Stromal cell of bone marrow (primary cell): ENCODE measurements at regions not wholly inside any gene's neighbourhood (a gene's known extent, or its start where the extent isn't known, plus 50 kb on each side); places are given as distances from the start of the nearest gene placed in this dataset.

ENCODE experiments used
- DNase-seq: peaks from one replicate; pipeline ENCODE4 v3.0.0-alpha.2; 2012; ENCODE audit warnings: low read depth

DNA sequence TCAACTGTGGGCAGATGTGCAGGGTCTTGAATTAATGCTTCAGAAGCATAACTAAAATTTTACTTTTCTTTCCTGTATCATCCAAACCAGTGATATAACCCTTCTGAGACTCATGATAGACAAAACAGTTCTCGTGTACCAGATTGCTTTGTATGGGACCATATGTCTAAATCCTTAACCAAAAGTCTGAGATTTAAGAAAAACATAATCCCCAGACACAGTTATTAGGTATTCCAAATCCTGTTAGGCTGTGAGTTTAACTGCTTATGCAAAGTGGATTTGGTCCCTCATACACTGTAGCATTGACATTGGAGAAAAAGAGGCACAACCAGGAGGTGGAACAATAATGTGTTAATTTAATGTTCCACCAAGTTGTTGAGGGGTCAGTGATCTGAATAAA lies 235.0 kb downstream of the PMAIP1 start:
- no peak for DNase-seq

DNA sequence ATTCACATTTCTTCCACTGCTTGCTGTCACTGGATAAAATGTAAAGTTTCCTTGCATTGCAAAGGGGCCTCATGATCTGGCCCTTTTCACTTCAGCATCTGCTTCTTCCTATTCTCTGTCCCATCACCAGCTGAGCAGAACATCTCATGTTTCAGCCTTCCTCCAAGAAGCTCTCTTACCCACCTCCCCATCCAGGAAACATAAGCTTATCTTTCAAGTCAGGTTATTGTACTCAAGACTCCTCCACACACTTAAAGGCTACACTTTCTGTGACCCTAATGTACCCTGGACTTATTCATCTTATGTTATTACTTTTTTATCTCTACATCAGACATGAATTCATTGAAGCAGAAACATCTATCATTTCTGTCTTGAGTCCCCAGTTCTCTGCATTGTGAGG lies 230.5 kb downstream of the PMAIP1 start:
- DNase-seq = no peak

- DNase-seq = no peak
These were observed 223.2 kb downstream of the PMAIP1 start for GRCh38 chr18:60123031-60123430.

DNA sequence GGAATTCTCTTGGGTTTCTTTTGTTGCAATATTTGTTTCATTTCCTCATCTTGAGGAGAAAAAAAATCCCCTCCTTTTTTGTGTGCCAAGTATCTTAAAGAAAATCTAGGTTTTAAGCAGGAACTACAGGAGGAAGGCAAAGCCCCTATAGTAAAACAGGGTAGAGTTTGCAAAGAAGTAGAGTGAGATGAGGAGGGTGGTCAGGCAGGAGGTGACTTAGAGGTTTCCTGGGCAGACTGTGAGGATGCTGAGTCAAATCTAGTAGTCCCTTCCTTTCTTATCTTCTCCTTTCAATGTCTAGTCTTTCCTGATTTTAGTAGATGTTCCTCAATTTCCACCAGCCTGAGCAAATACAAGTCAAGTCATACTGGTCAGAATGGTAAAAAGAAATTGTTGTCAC lies 222.5 kb downstream of the PMAIP1 start:
- no peak for DNase-seq

- DNase-seq = no peak
These were observed 220.5 kb downstream of the PMAIP1 start for GRCh38 chr18:60120231-60120750.

DNA sequence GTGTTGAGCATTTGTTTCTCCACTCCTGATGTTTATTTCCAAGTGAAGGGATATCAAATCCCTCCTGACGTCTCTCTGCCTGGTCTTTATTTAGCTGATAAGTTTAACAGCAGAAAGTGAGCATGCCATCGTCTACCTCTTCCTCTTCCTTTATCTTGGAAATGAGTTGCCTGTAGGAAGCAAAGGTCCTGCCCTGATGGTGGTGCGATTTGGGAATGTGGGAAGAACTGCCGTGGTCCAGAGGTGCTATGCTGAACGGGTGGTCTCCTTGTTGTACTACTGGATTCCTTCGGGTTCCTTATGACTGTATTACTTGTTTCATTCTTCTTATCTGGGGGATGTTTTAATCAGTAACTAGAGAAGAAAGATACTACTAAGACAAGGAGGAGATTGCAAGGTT lies 217.5 kb downstream of the PMAIP1 start:
- no peak for DNase-seq

- no peak for DNase-seq
These were observed 213.6 kb downstream of the PMAIP1 start for GRCh38 chr18:60113396-60113795.

GRCh38 chr18:60112369-60112768 lies 212.6 kb downstream of the PMAIP1 start:
- no peak for DNase-seq

DNA sequence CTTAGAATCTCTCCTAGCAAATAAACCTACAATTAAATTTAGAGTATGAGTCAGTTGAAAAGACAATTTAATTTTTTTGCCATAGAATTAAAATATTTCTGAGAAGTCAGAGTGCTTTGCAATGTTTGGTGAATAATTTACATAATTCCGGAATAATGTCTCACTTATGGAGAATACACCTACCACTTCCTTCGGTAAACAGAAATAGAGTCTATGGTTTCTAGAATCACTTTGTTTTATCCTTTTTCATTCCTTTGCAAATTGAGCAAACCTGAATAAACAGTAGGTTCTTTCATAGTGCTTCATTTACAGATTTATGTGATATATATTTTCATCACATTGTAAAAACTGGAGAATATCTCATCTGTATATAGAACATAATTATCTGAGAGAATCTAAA lies 211.7 kb downstream of the PMAIP1 start:
- no peak for DNase-seq

- no peak for DNase-seq
These were observed 211.0 kb downstream of the PMAIP1 start for GRCh38 chr18:60110836-60111235.

DNA sequence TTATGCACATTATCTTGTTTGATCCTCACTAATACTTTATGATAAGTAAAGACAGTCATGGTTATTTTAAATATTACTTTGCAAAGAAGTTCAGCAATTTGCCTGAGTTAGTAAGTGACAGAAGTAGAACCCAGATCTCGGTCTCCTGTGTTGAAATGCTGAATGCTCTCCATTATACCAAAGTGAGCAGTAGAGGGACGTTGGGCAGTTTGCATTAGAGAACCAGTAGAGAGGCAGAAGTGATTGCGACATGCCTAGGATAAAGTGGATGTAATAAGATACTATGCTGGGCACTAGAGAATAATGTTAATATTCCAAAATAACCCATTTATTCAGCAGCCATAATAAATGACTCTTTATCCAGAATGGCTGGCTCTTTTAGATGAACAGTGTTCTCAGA lies 201.0 kb downstream of the PMAIP1 start:
- DNase-seq = no peak

DNA sequence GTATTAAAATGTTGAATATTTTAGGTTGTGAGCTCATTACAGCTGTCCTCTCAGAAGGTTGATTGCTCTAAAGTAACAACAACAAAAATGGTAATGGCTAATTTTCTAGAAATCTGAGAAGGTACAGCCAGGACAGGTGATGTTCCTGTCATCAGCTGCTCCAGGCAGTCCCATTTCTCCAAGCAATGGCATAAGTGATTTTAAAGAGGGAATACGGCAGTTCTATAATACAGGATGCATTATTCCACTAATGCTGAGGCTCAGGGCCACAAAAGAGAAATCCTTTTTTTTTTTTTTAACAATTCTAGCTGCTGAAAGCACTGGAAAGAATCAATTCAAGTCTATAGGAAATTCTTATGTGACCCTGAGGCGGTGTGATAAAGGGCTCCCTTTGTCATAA lies 199.9 kb downstream of the PMAIP1 start:
- no peak for DNase-seq

GRCh38 chr18:60096428-60096827 lies 196.6 kb downstream of the PMAIP1 start:
- no peak for DNase-seq

DNA sequence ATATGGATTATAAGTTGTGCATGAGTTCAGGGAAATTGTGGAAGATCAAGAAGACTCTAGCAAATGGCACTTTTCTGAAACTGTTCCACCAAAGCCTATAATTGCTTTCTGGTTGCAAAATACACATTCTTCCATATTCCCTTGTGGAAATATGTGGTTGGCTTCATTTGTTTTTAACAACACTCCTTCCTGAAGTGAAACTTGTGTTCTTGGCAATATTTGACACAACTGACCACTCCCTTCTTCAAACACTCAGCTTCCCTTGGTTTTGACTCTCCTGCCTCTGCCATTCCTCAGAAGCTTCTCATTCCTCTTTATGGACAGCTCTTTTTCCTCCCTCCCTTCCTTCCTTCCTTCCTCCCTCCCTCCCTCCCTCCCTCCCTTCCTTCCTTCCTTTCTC lies 192.3 kb downstream of the PMAIP1 start:
- peak; percentile 17 for DNase-seq

DNA sequence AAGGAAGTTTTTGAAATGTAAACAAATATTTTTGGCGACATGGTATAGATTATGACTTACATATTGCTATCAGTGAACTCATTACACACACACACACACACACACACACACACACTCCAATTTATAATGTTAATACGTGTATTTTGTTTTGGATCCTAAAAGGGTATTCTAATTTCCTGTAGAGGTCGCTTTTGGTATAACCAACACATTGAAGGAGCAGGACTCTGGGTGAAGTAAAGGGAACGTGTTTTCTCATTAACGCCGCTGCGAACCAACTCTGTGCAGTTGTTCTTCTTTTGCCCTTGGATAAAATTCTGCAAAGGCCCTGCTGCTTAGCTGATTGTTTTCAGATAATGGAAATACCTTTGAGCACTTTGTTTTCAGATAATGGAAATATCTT lies 190.4 kb downstream of the PMAIP1 start:
- no peak for DNase-seq

GRCh38 chr18:60082790-60083189 lies 183.0 kb downstream of the PMAIP1 start:
- no peak for DNase-seq

DNA sequence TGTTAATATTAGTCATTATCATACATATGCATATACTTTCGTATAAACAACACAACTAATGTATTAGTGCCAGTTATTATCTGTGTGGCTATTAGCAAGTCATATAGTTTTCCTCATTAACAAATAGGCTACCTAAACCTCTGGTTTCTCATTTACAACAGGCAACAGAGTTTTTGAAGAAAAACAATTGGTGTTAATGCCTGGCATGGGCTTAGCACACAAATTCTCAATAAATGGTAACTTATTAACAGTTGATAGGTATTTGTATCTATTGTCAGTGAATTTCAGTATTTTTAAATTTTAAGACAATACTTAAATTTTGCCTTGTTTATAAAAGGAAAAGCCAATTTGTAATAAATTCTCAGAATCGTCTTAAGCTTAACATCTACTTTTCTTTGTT lies 182.5 kb downstream of the PMAIP1 start:
- no peak for DNase-seq

- no peak for DNase-seq
These were observed 175.7 kb downstream of the PMAIP1 start for GRCh38 chr18:60075477-60075876.

- no peak for DNase-seq
These were observed 170.8 kb downstream of the PMAIP1 start for GRCh38 chr18:60070631-60071030.

DNA sequence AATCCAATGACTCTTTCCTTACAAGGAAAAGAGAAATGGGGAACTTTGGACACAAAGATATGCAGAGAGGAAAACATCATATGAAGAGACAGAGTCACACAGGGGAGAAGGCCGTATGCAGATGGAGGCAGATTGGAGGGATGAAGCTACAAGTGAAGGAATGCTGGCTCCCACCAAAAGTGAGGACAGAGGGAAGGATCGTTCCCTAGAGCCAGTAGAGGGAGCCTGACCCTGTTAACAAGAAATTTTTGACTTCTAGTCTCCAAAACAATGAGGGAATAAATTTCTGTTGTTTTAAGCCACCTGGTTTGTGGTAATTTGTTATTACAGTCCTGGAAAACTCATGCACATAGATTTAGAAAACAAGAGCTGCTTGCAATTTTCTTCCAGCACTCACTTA lies 169.3 kb downstream of the PMAIP1 start:
- no peak for DNase-seq

GRCh38 chr18:60067426-60068210 lies 167.8 kb downstream of the PMAIP1 start:
- DNase-seq = no peak

DNA sequence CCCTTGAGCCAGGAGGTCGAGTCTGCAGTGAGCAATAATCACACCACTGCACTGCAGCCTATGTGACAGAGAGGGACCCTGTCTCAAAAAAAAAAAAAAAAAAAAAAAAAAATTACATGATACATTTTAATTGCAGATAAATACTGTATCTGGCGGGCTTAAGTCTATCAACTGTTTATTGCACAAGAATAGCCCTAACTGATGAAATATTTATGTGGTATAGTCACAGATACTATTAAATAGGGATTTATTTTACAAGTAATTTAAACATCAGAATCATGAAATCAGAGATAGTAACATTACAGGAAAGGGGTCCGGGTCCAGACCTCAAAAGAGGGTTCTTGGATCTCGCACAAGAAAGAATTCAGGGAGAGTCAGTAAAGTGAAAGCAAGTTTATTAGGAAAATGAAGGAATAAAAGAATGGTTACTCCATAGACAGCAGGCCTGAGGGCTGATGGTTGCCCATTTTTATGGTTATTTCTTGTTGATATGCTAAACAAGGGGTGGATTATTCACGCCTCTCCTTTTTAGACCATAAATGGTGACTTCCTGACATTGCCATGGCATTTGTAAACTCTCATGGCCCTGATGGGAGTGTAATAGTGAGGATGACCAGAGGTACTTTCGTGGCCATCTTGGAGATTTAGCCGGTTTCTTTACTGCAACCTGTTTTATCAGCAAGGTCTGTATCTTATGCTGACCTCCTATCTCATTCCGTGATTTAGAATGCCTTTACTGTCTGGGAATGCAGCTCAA lies 166.6 kb downstream of the PMAIP1 start:
- DNase-seq = no peak

DNA sequence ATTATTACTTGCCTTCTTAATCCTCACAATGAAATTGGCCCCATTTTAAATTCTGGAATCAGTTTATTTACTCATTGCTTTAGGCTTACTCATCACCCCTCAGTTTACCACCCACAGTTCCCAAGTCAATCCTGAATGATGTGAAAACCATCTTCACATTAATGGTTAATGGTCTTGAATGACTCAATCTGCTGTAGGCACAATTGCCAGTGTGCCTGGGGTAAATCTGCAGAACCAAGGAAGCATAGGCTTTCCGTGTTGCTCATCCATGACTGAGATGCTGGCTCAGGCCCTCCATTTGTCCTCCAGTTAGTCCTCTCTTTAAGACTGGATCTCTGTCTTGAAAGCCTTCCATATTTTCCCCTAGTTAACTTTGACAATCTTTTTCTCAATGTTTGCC lies 164.5 kb downstream of the PMAIP1 start:
- no peak for DNase-seq
